CD4-positive, alpha-beta T cell (primary cell): ENCODE measurements at regions not wholly inside any gene's neighbourhood (a gene's known extent, or its start where the extent isn't known, plus 50 kb on each side); places are given as distances from the start of the nearest gene placed in this dataset.

ENCODE experiments used
- ATAC-seq: fragments of 200-7000 bp; cut with Tn5 transposase; one replicate; pipeline ENCODE4 v1.10.0; 2022; ENCODE audit warnings: mild to moderate bottlenecking; ENCODE audit not compliant: poor library complexity
- CTCF ChIA-PET: fragments of 350-600 bp; sonication (Branson Sonifier 250); formaldehyde crosslinking; loops from one replicate; lab custom pipeline; 2021; ENCODE audit warnings: antibody characterized with exemption, inconsistent platforms; lab: Charles Lee
- POLR2A ChIA-PET: fragments of 350-600 bp; sonication (Branson Sonifier 250); formaldehyde crosslinking; loops from one replicate; lab custom pipeline; 2021; ENCODE audit warnings: antibody characterized with exemption, inconsistent platforms; lab: Charles Lee
- DNase-seq, 14 experiments: peaks; one replicate each; pipeline ENCODE4 v3.0.0-alpha.2; 2013 to 2020; ENCODE audit warnings: mixed read lengths in 2 of 14
- H3K27ac ChIP-seq, 2 donors: one replicate each; pipeline versions ENCODE4 v1.5.1 to v1.7.0; 2013; ENCODE audit warnings: low read length in 2 of 2, low read depth in 1 of 2, mild to moderate bottlenecking in 1 of 2
- H3K27me3 ChIP-seq, 2 experiments: 1 replicate in 1 of 2; 2 replicates in 1 of 2; pipeline versions ENCODE4 v1.6.1 to v1.7.0; 2013; ENCODE audit warnings: low read length in 2 of 2, control low read depth in 1 of 2, mild to moderate bottlenecking in 1 of 2, moderate library complexity in 1 of 2; ENCODE audit not compliant: insufficient read depth in 2 of 2, control insufficient read depth in 1 of 2
- H3K36me3 ChIP-seq: one replicate; pipeline ENCODE4 v1.6.1; 2013; ENCODE audit warnings: low read length, control low read depth; ENCODE audit not compliant: insufficient read depth
- H3K4me1 ChIP-seq: one replicate; pipeline ENCODE4 v1.6.1; 2013; ENCODE audit warnings: low read length, control low read depth; ENCODE audit not compliant: insufficient read depth
- H3K4me3 ChIP-seq: one replicate; pipeline ENCODE4 v1.5.1; 2013; ENCODE audit warnings: mild to moderate bottlenecking, low read length, moderate library complexity
- H3K9me3 ChIP-seq, 2 experiments: 1 replicate in 1 of 2; 2 replicates in 1 of 2; pipeline versions ENCODE4 v1.6.1 to v1.7.0; 2013; ENCODE audit warnings: low read length in 2 of 2, mild to moderate bottlenecking in 2 of 2, control low read depth in 1 of 2, moderate library complexity in 1 of 2; ENCODE audit not compliant: control insufficient read depth in 1 of 2, insufficient read depth in 1 of 2
- H3K27ac Mint-ChIP-seq: one replicate; pipeline ENCODE4 v1.8.0; 2020; ENCODE audit warnings: mixed read lengths
- H3K27me3 Mint-ChIP-seq: one replicate; pipeline ENCODE4 v1.8.0; 2021; ENCODE audit warnings: mixed read lengths
- H3K36me3 Mint-ChIP-seq: one replicate; pipeline ENCODE4 v1.8.0; 2021; ENCODE audit warnings: low read depth, mixed read lengths
- H3K4me1 Mint-ChIP-seq: one replicate; pipeline ENCODE4 v1.8.0; 2021; ENCODE audit warnings: low read depth, mixed read lengths
- H3K4me3 Mint-ChIP-seq: one replicate; pipeline ENCODE4 v1.8.0; 2020; ENCODE audit warnings: mild to moderate bottlenecking, mixed read lengths
- H3K9me3 Mint-ChIP-seq: one replicate; pipeline ENCODE4 v1.8.0; 2020; ENCODE audit warnings: mixed read lengths
- CTCF ChIP-seq: fragments of 200-600 bp; IDR thresholded peaks from one replicate; pipeline ENCODE4 v1.8.0; 2022; ENCODE audit warnings: antibody characterized with exemption, mild to moderate bottlenecking
- intact Hi-C, 2 experiments: fragments of 100-400 bp; cut with DNase I in 1 of 2; cut with micrococcal nuclease in 1 of 2; formaldehyde crosslinking; loops; one replicate each; pipeline versions ENCODE4 v1.15.1 to v1.9.0; 2023 to 2025; cut with DNase I, micrococcal nuclease

- Mint-ChIP-seq H3K4me1 (peaks cover 1% of the 10 kb centered on the region), H3K27ac (no peak overlapping the region), H3K27me3 (peaks cover 1% of the 10 kb centered on the region), H3K4me3 (no peak overlapping the region), H3K36me3 (no peaks in the 10 kb centered on the region), H3K9me3 (no peaks in the 10 kb centered on the region)
- H3K27ac ChIP-seq, result no peak overlapping the region
- peaks cover 2% of the 10 kb centered on the region for H3K4me1 ChIP-seq
- ATAC-seq (no peak), DNase-seq (no peak)
- no peaks in the 10 kb centered on the region for H3K9me3 ChIP-seq
- intact Hi-C loops, result no loop called here
- ChIA-PET CTCF (no interaction called here), POLR2A (no interaction called here)
- H3K36me3 ChIP-seq, result no peaks in the 10 kb centered on the region
- H3K27me3 ChIP-seq, result no peaks in the 10 kb centered on the region
- no peak for TF ChIP-seq CTCF
- no peak overlapping the region for H3K4me3 ChIP-seq
These were observed 223.6 kb upstream of the ASIC2 start for GRCh38 chr17:33516645-33517044.

GRCh38 chr17:33517746-33518145, 224.7 kb upstream of the ASIC2 start:
- Mint-ChIP-seq H3K27me3 (no peaks in the 10 kb centered on the region), H3K4me3 (no peak overlapping the region), H3K27ac (no peak overlapping the region), H3K36me3 (no peaks in the 10 kb centered on the region), H3K4me1 (no peaks in the 10 kb centered on the region), H3K9me3 (no peaks in the 10 kb centered on the region)
- H3K27ac ChIP-seq, result no peak overlapping the region
- no peaks in the 10 kb centered on the region for H3K9me3 ChIP-seq
- ChIA-PET CTCF (no interaction called here), POLR2A (no interaction called here)
- no peak overlapping the region for H3K4me3 ChIP-seq
- H3K36me3 ChIP-seq, result no peaks in the 10 kb centered on the region
- DNase-seq, result no peak
- intact Hi-C loops, result no loop called here
- no peaks in the 10 kb centered on the region for H3K4me1 ChIP-seq
- peaks cover 0 to 2% of the 10 kb centered on the region in 2 experiments for H3K27me3 ChIP-seq
- ATAC-seq, result no peak
- no peak for TF ChIP-seq CTCF

GRCh38 chr17:33519692-33520091, 226.6 kb upstream of the ASIC2 start:
- H3K36me3 Mint-ChIP-seq, result no peaks in the 10 kb centered on the region
- no peaks in the 10 kb centered on the region for H3K4me1 ChIP-seq
- no peak overlapping the region for H3K4me3 ChIP-seq
- peaks cover 4% of the 10 kb centered on the region for H3K27me3 Mint-ChIP-seq
- H3K27ac ChIP-seq, result no peak overlapping the region
- ATAC-seq (no peak), DNase-seq (no peak)
- no peaks in the 10 kb centered on the region for H3K9me3 Mint-ChIP-seq
- ChIA-PET POLR2A (no interaction called here), CTCF (no interaction called here)
- no peaks in the 10 kb centered on the region for H3K9me3 ChIP-seq
- intact Hi-C loops, result loop anchor here in 1 of 2 experiments (1.0 kb wide), 1 partner anchor 155 kb away; no protein-coding TSS in a partner anchor
- no peak for TF ChIP-seq CTCF
- H3K36me3 ChIP-seq, result no peaks in the 10 kb centered on the region
- peaks cover 0 to 2% of the 10 kb centered on the region in 2 experiments for H3K27me3 ChIP-seq
- H3K4me3 Mint-ChIP-seq, result no peak overlapping the region
- no peaks in the 10 kb centered on the region for H3K4me1 Mint-ChIP-seq
- H3K27ac Mint-ChIP-seq, result no peak overlapping the region
